H1 (cell line): ENCODE measurements at regions not wholly inside any gene's neighbourhood (a gene's known extent, or its start where the extent isn't known, plus 50 kb on each side); places are given as distances from the start of the nearest gene placed in this dataset.

Source experiments
- CTCF ChIA-PET: fragments of 300-600 bp; sonication (Branson Sonifier 250); formaldehyde crosslinking; loops from one replicate; lab custom pipeline; 2021; ENCODE audit not compliant: partially characterized antibody; lab: Charles Lee
- POLR2A ChIA-PET: fragments of 300-600 bp; sonication (Branson Sonifier 250); formaldehyde crosslinking; loops from one replicate; lab custom pipeline; 2021; ENCODE audit warnings: inconsistent platforms; ENCODE audit not compliant: partially characterized antibody; lab: Charles Lee
- DNase-seq, 2 experiments: peaks; one replicate each; pipeline versions ENCODE4 v3.0.0 to v3.0.0-alpha.2; 2010 to 2022; ENCODE audit warnings: low spot score in 2 of 2, low read depth in 1 of 2, mixed read lengths in 1 of 2
- FAIRE-seq: peaks from 2 replicates; lab custom pipeline; 2011; peaks lifted over from hg19 to GRCh38; lab: Jason Lieb, UNC
- H2AFZ ChIP-seq: 2 replicates; pipeline ENCODE4 v1.8.1; 2012; ENCODE audit warnings: low read length, inconsistent platforms
- H2AK5ac ChIP-seq: 2 replicates; pipeline ENCODE4 v1.6.1; 2013; ENCODE audit warnings: low read depth, low read length
- H2BK120ac ChIP-seq: replicated peaks from 2 replicates; pipeline ENCODE3; 2013; ENCODE audit warnings: low read depth, low read length, inconsistent platforms
- H2BK12ac ChIP-seq: 2 replicates; pipeline ENCODE4 v1.6.1; 2013; ENCODE audit warnings: low read depth, low read length
- H2BK15ac ChIP-seq: 2 replicates; pipeline ENCODE4 v1.6.1; 2013; ENCODE audit warnings: low read length
- H2BK20ac ChIP-seq: 2 replicates; pipeline ENCODE4 v1.6.1; 2013; ENCODE audit warnings: low read length
- H2BK5ac ChIP-seq: 2 replicates; pipeline ENCODE4 v1.6.1; 2013; ENCODE audit warnings: low read depth, low read length
- H3K14ac ChIP-seq: 2 replicates; pipeline ENCODE4 v1.6.1; 2013; ENCODE audit warnings: inconsistent platforms; ENCODE audit not compliant: insufficient read length
- H3K18ac ChIP-seq: 2 replicates; pipeline ENCODE4 v1.6.1; 2013; ENCODE audit warnings: low read length; ENCODE audit errors: extremely low read depth
- H3K23ac ChIP-seq: 2 replicates; pipeline ENCODE4 v1.6.1; 2013; ENCODE audit warnings: inconsistent platforms; ENCODE audit not compliant: insufficient read length
- H3K23me2 ChIP-seq: 2 replicates; pipeline ENCODE4 v1.6.1; 2013; ENCODE audit warnings: low read depth, low read length
- H3K27ac ChIP-seq: 2 replicates; pipeline ENCODE4 v1.6.1; 2011; ENCODE audit warnings: low read depth, low read length, inconsistent platforms
- H3K27me3 ChIP-seq, 4 experiments: replicated peaks in 1 of 4; 1 replicate in 1 of 4; 2 replicates in 3 of 4; pipeline versions ENCODE4 v1.6.1 to v1.8.1; 2011 to 2013; ENCODE audit warnings: low read length in 3 of 4, mild to moderate bottlenecking in 3 of 4, inconsistent platforms in 2 of 4, mixed read lengths in 2 of 4, moderate library complexity in 1 of 4; ENCODE audit not compliant: control insufficient read depth in 3 of 4, insufficient read depth in 3 of 4; ENCODE audit errors: extremely low read depth in 1 of 4
- H3K36me3 ChIP-seq, 4 experiments: 2 replicates each; pipeline versions ENCODE4 v1.6.1 to v1.8.1; 2011 to 2013; ENCODE audit warnings: mild to moderate bottlenecking in 4 of 4, low read length in 3 of 4, moderate library complexity in 2 of 4, control low read depth in 1 of 4, inconsistent platforms in 1 of 4; ENCODE audit not compliant: insufficient read depth in 4 of 4, control insufficient read depth in 2 of 4
- H3K4ac ChIP-seq: replicated peaks from 2 replicates; pipeline ENCODE3; 2013; ENCODE audit warnings: low read length, low read depth, mixed read lengths, inconsistent platforms; ENCODE audit not compliant: insufficient read length
- H3K4me1 ChIP-seq, 4 experiments: replicated peaks in 1 of 4; 1 replicate in 1 of 4; 2 replicates in 3 of 4; pipeline versions ENCODE4 v1.6.1 to v1.8.1; 2011 to 2013; ENCODE audit warnings: low read length in 3 of 4, inconsistent platforms in 2 of 4, mixed read lengths in 1 of 4; ENCODE audit not compliant: insufficient read depth in 4 of 4, control insufficient read depth in 3 of 4
- H3K4me2 ChIP-seq, 2 experiments: 2 replicates each; pipeline versions ENCODE4 v1.6.1 to v1.8.1; 2011 to 2013; ENCODE audit warnings: low read depth in 2 of 2, low read length in 2 of 2, control low read depth in 1 of 2, inconsistent platforms in 1 of 2, mild to moderate bottlenecking in 1 of 2; ENCODE audit not compliant: insufficient read depth in 1 of 2
- H3K4me3 ChIP-seq, 4 experiments: fragments of 200-600, 300-600 bp in 1 of 4; sonication (generic), shearing (Covaris generic), sonication (Bioruptor Twin) in 1 of 4; 2 replicates each; pipeline versions ENCODE4 v1.5.1 to v1.8.1; 2011 to 2016; ENCODE audit warnings: low read length in 4 of 4, low read depth in 3 of 4, control low read depth in 2 of 4, inconsistent platforms in 2 of 4, mild to moderate bottlenecking in 2 of 4, mixed read lengths in 1 of 4, moderate library complexity in 1 of 4; ENCODE audit not compliant: insufficient read depth in 2 of 4; ENCODE audit errors: extremely low read depth in 1 of 4
- H3K56ac ChIP-seq: replicated peaks from 2 replicates; pipeline ENCODE3; 2013; ENCODE audit warnings: low read depth, mild to moderate bottlenecking, mixed read lengths, low read length, inconsistent platforms; ENCODE audit not compliant: insufficient read length
- H3K79me1 ChIP-seq: 2 replicates; pipeline ENCODE4 v1.6.1; 2013; ENCODE audit warnings: low read depth, low read length, control low read depth
- H3K79me2 ChIP-seq, 2 experiments: 2 replicates each; pipeline versions ENCODE4 v1.6.1 to v1.8.1; 2012 to 2013; ENCODE audit warnings: low read length in 2 of 2, mild to moderate bottlenecking in 2 of 2, inconsistent platforms in 1 of 2; ENCODE audit not compliant: insufficient read depth in 2 of 2, control insufficient read depth in 1 of 2
- H3K9ac ChIP-seq, 4 experiments: replicated peaks in 1 of 4; 1 replicate in 1 of 4; 2 replicates in 3 of 4; pipeline versions ENCODE4 v1.6.1 to v1.8.1; 2011 to 2013; ENCODE audit warnings: low read depth in 3 of 4, low read length in 3 of 4, control low read depth in 2 of 4, mild to moderate bottlenecking in 2 of 4, moderate library complexity in 2 of 4, inconsistent platforms in 1 of 4; ENCODE audit errors: extremely low read depth in 1 of 4
- H3K9me3 ChIP-seq, 2 experiments: 2 replicates each; pipeline versions ENCODE4 v1.6.1 to v1.8.1; 2012 to 2013; ENCODE audit warnings: mild to moderate bottlenecking in 2 of 2, moderate library complexity in 2 of 2, control low read depth in 1 of 2, inconsistent platforms in 1 of 2, low read depth in 1 of 2, low read length in 1 of 2, mixed read lengths in 1 of 2; ENCODE audit not compliant: insufficient read depth in 2 of 2
- H4K20me1 ChIP-seq, 2 experiments: replicated peaks in 1 of 2; 2 replicates each; pipeline versions ENCODE3 to v1.8.1; 2011 to 2013; ENCODE audit warnings: inconsistent platforms in 2 of 2, low read length in 2 of 2, mild to moderate bottlenecking in 1 of 2; ENCODE audit not compliant: insufficient read depth in 2 of 2, control insufficient read depth in 1 of 2
- H4K5ac ChIP-seq: 2 replicates; pipeline ENCODE4 v1.6.1; 2013; ENCODE audit warnings: low read length, low read depth, mixed read lengths, inconsistent platforms; ENCODE audit not compliant: insufficient read length
- H4K8ac ChIP-seq: 2 replicates; pipeline ENCODE4 v1.8.0; 2013; ENCODE audit warnings: mild to moderate bottlenecking, moderate library complexity, low read length, inconsistent platforms; ENCODE audit not compliant: insufficient read depth; ENCODE audit errors: extremely low read depth
- H4K91ac ChIP-seq: replicated peaks from 2 replicates; pipeline ENCODE3; 2013; ENCODE audit warnings: low read length, mixed read lengths, inconsistent platforms; ENCODE audit not compliant: insufficient read length
- ATF2 ChIP-seq: IDR thresholded peaks from 2 replicates; pipeline ENCODE4 v1.6.1; 2012; ENCODE audit warnings: low read length, inconsistent platforms
- BACH1 ChIP-seq: IDR thresholded peaks from 2 replicates; pipeline ENCODE4 v1.6.1; 2012; ENCODE audit warnings: low read length, improper control_type of control experiment
- BRCA1 ChIP-seq: IDR thresholded peaks from 2 replicates; pipeline ENCODE4 v1.6.1; 2012; ENCODE audit warnings: low read depth, low read length, improper control_type of control experiment
- CTBP2 ChIP-seq: IDR thresholded peaks from 2 replicates; pipeline ENCODE4 v1.7.0; 2011; ENCODE audit warnings: borderline replicate concordance, mild to moderate bottlenecking, moderate library complexity, mixed read lengths, low read length; ENCODE audit not compliant: insufficient read depth, insufficient read length
- JUN ChIP-seq: IDR thresholded peaks from 2 replicates; pipeline ENCODE4 v1.6.1; 2011; ENCODE audit warnings: low read depth, mild to moderate bottlenecking, improper control_type of control experiment, low read length
- JUND ChIP-seq: IDR thresholded peaks from 2 replicates; pipeline ENCODE4 v1.6.1; 2011; ENCODE audit warnings: mild to moderate bottlenecking, improper control_type of control experiment, low read length
- KDM1A ChIP-seq: fragments of 200-600, 300-600 bp; sonication (generic); IDR thresholded peaks from 2 replicates; pipeline ENCODE4 v1.7.1; 2016; ENCODE audit warnings: mild to moderate bottlenecking, low read length, borderline replicate concordance
- MAFK ChIP-seq: IDR thresholded peaks from 2 replicates; pipeline ENCODE4 v1.6.1; 2012; ENCODE audit warnings: low read depth, mild to moderate bottlenecking, improper control_type of control experiment, low read length
- POLR2A ChIP-seq, 2 experiments: IDR thresholded peaks; 1 replicate in 1 of 2; 2 replicates in 1 of 2; pipeline ENCODE4 v1.6.1; 2011; ENCODE audit warnings: low read depth in 2 of 2, low read length in 2 of 2, mild to moderate bottlenecking in 2 of 2; ENCODE audit errors: control extremely low read depth in 1 of 2
- RAD21 ChIP-seq, 2 experiments: IDR thresholded peaks in 1 of 2; conservative IDR thresholded peaks in 1 of 2; 2 replicates each; pipeline ENCODE4 v1.6.1; 2011; ENCODE audit warnings: low read depth in 2 of 2, low read length in 2 of 2, improper control_type of control experiment in 1 of 2, inconsistent platforms in 1 of 2, mild to moderate bottlenecking in 1 of 2, moderate library complexity in 1 of 2
- RBBP5 ChIP-seq: IDR thresholded peaks from 2 replicates; pipeline ENCODE4 v1.7.1; 2012; ENCODE audit warnings: low read depth, mild to moderate bottlenecking, inconsistent platforms, low read length, moderate library complexity, borderline replicate concordance
- RNF2 ChIP-seq: fragments of 200-900, 300-1000 bp; sonication (generic); IDR thresholded peaks from 2 replicates; pipeline ENCODE4 v1.7.1; 2016; ENCODE audit warnings: borderline replicate concordance, low read depth, mild to moderate bottlenecking, antibody characterized with exemption, low read length; ENCODE audit not compliant: poor library complexity, severe bottlenecking; ENCODE audit errors: missing control alignments
- SUZ12 ChIP-seq: fragments of 200-600 bp; sonication (generic); IDR thresholded peaks from 2 replicates; pipeline ENCODE4 v1.6.1; 2012; ENCODE audit warnings: mild to moderate bottlenecking, inconsistent platforms, low read length, moderate library complexity, mixed read lengths
- WGBS, 2 experiments: shearing (Covaris generic) in 1 of 2; methylation state at CpG; one replicate each; pipeline versions ENCODE4 v1.1.6 to v1.1.7; 2013 to 2015; ENCODE audit warnings: low lambda C conversion rate in 2 of 2, mixed read lengths in 2 of 2, inconsistent platforms in 1 of 2, low coverage in 1 of 2, missing lambda C conversion rate in 1 of 2; ENCODE audit not compliant: insufficient replicate concordance in 2 of 2, insufficient coverage in 1 of 2, insufficient read length in 1 of 2; ENCODE audit errors: extremely low coverage in 1 of 2, missing lambda C conversion rate in 1 of 2; 5-methylcytosine and 5-hydroxymethylcytosine counted together

GRCh38 chr16:63066552-63066951 is 1030.3 kb upstream of the CDH8 start:
- 77% methylated on average over 3 of the region's 3 CpGs; no CpG with 5 or more reads in 1 of the 2 experiments for WGBS, 2 experiments
- no peak overlapping the region for H2BK15ac ChIP-seq
- POLR2A ChIA-PET: no interaction called here
- H3K9me3 ChIP-seq: no peaks in the 10 kb centered on the region
- no peak overlapping the region for H3K56ac ChIP-seq
- FAIRE-seq (no peak), DNase-seq (no peak)
- H3K79me1 ChIP-seq: no peaks in the 10 kb centered on the region
- peaks cover 0 to 8% (median 1%) of the 10 kb centered on the region in 4 experiments; a peak in 2 of 7 replicates for H3K4me1 ChIP-seq
- no peak overlapping the region for H3K4ac ChIP-seq
- no peaks in the 10 kb centered on the region for H3K79me2 ChIP-seq
- no peak overlapping the region for H3K14ac ChIP-seq
- no peaks in the 10 kb centered on the region for H4K20me1 ChIP-seq
- H3K23me2 ChIP-seq: no peaks in the 10 kb centered on the region
- H3K18ac ChIP-seq: no peak overlapping the region
- H2BK120ac ChIP-seq: no peak overlapping the region
- no peaks in the 10 kb centered on the region for H3K27me3 ChIP-seq
- CTCF ChIA-PET: no interaction called here
- no peak overlapping the region for H2BK5ac ChIP-seq
- H2AK5ac ChIP-seq: no peak overlapping the region
- H4K8ac ChIP-seq: no peak overlapping the region
- H2BK20ac ChIP-seq: no peak overlapping the region
- no peak overlapping the region for H4K91ac ChIP-seq
- no peak overlapping the region for H2BK12ac ChIP-seq
- H3K4me2 ChIP-seq: no peak overlapping the region
- H3K4me3 ChIP-seq: no peak overlapping the region
- H3K9ac ChIP-seq: no peak overlapping the region
- H4K5ac ChIP-seq: no peak overlapping the region
- H3K36me3 ChIP-seq: no peaks in the 10 kb centered on the region
- no peak overlapping the region for H3K27ac ChIP-seq
- H3K23ac ChIP-seq: no peak overlapping the region
- no peak overlapping the region for H2AFZ ChIP-seq
- TF ChIP-seq ATF2: no peak
- no peak for TF ChIP-seq BRCA1
- TF ChIP-seq MAFK: peak; percentile 76
- no peak for TF ChIP-seq RAD21 (IDR thresholded peaks at IDR 0.05 in 1 of 2, conservative IDR thresholded peaks at IDR 0.05 in 1 of 2; ENCODE audit: low read depth in 2 of 2, low read length in 2 of 2)
- peak; percentile 89 for TF ChIP-seq BACH1
- TF ChIP-seq KDM1A: no peak
- TF ChIP-seq JUND: no peak
- no peak for TF ChIP-seq POLR2A (IDR thresholded peaks at IDR 0.05; ENCODE audit: control extremely low read depth in 1 of 2, low read depth in 2 of 2, low read length in 2 of 2)
- TF ChIP-seq RBBP5: no peak
- no peak for TF ChIP-seq JUN
- TF ChIP-seq SUZ12: no peak
- no peak for TF ChIP-seq RNF2
- TF ChIP-seq CTBP2: no peak
